ENCODE measurements at regions not wholly inside any gene's neighbourhood (a gene's known extent, or its start where the extent isn't known, plus 50 kb on each side); places are given as distances from the start of the nearest gene placed in this dataset.

- no peaks in the 10 kb centered on the region for H3K4me1 ChIP-seq (ENCODE audit: control insufficient read depth, insufficient read depth, low read length)
- H3K9me3 ChIP-seq (ENCODE audit: control insufficient read depth, insufficient read depth, low read depth, low read length), result no peaks in the 10 kb centered on the region
- TF ChIP-seq ZNF701 (tag by site-specific recombination; IDR thresholded peaks at IDR 0.05) (no peak), ZBTB48 (tag by site-specific recombination; IDR thresholded peaks at IDR 0.05) (no peak), ZSCAN30 (tag by site-specific recombination; IDR thresholded peaks at IDR 0.05) (no peak), ZNF610 (tag by site-specific recombination; IDR thresholded peaks at IDR 0.05; ENCODE audit: borderline replicate concordance) (no peak), PRDM10 (tag by site-specific recombination; IDR thresholded peaks at IDR 0.05) (peak; percentile 61), ZNF10 (tag by site-specific recombination; IDR thresholded peaks at IDR 0.05) (no peak), ZNF26 (tag by site-specific recombination; IDR thresholded peaks at IDR 0.05) (no peak), ZBTB44 (tag by site-specific recombination; IDR thresholded peaks at IDR 0.05) (no peak), KLF10 (tag by site-specific recombination; IDR thresholded peaks at IDR 0.05) (no peak), ZNF600 (tag by site-specific recombination; IDR thresholded peaks at IDR 0.05) (0 out of 2 replicates have a peak, but pooled peaks have one; percentile 47), ZNF654 (tag by site-specific recombination; IDR thresholded peaks at IDR 0.05; ENCODE audit: low read depth) (no peak)
- no peak overlapping the region for H3K27ac ChIP-seq (ENCODE audit: extremely low read depth, low read depth, low read length)
- CTCF ChIA-PET, result interaction anchor here (0.7 kb wide), 1 partner anchor 9 kb away, joined by 3 read pairs; no protein-coding TSS in a partner anchor
- no peaks in the 10 kb centered on the region for H3K36me3 ChIP-seq (ENCODE audit: control insufficient read depth in 2 of 2, insufficient read depth in 1 of 2, low read length in 2 of 2)
- H3K4me3 ChIP-seq (ENCODE audit: low read depth, low read length), result no peak overlapping the region
- POLR2A ChIA-PET, result no interaction called here
Measured at GRCh38 chr19:30135093-30135757, 193.2 kb downstream of the URI1 start.

GRCh38 chr19:30135797-30136196 is 193.8 kb downstream of the URI1 start:
- TF ChIP-seq ZNF366 (tag by site-specific recombination; conservative IDR thresholded peaks at IDR 0.05) (no peak), SP3 (tag by site-specific recombination; IDR thresholded peaks at IDR 0.05) (no peak), PATZ1 (tag by site-specific recombination; IDR thresholded peaks at IDR 0.05) (no peak), ZNF623 (tag by site-specific recombination; IDR thresholded peaks at IDR 0.05) (no peak), ZNF223 (tag by site-specific recombination; IDR thresholded peaks at IDR 0.05) (no peak), KLF16 (tag by site-specific recombination; IDR thresholded peaks at IDR 0.05) (no peak), ZNF335 (tag by site-specific recombination; conservative IDR thresholded peaks at IDR 0.05) (no peak), ZNF529 (tag by site-specific recombination; IDR thresholded peaks at IDR 0.05; ENCODE audit: insufficient replicate concordance) (no peak), ZNF266 (tag by site-specific recombination; IDR thresholded peaks at IDR 0.05; ENCODE audit: low read depth) (no peak), ZBTB44 (tag by site-specific recombination; IDR thresholded peaks at IDR 0.05) (no peak), ZNF169 (tag by site-specific recombination; IDR thresholded peaks at IDR 0.05) (no peak), ZNF24 (tag by site-specific recombination; IDR thresholded peaks at IDR 0.05) (no peak), ZBTB17 (tag by site-specific recombination; IDR thresholded peaks at IDR 0.05) (no peak), ZNF510 (tag by site-specific recombination; IDR thresholded peaks at IDR 0.05; ENCODE audit: insufficient replicate concordance) (no peak)
- POLR2A ChIA-PET, result no interaction called here
- Histone ChIP-seq H3K36me3 (ENCODE audit: control insufficient read depth in 2 of 2, insufficient read depth in 1 of 2, low read length in 2 of 2) (no peaks in the 10 kb centered on the region), H3K4me1 (ENCODE audit: control insufficient read depth, insufficient read depth, low read length) (no peaks in the 10 kb centered on the region), H3K27ac (ENCODE audit: extremely low read depth, low read depth, low read length) (no peak overlapping the region), H3K4me3 (ENCODE audit: low read depth, low read length) (no peak overlapping the region), H3K9me3 (ENCODE audit: control insufficient read depth, insufficient read depth, low read depth, low read length) (no peaks in the 10 kb centered on the region)
- CTCF ChIA-PET, result no interaction called here
